Suprapubic skin (tissue), 4 donors: ENCODE measurements at regions not wholly inside any gene's neighbourhood (a gene's known extent, or its start where the extent isn't known, plus 50 kb on each side); places are given as distances from the start of the nearest gene placed in this dataset.

ENCODE experiments used
- DNase-seq, 2 donors: peaks; one replicate each; pipeline ENCODE4 v3.0.0-alpha.2; 2019; ENCODE audit warnings: low spot score in 2 of 2
- H3K27ac ChIP-seq: fragments of 200-600 bp; sonication (generic); one replicate; pipeline ENCODE4 v1.5.1; 2019
- H3K27me3 ChIP-seq: fragments of 200-600 bp; sonication (generic); one replicate; pipeline ENCODE4 v1.5.1; 2019
- H3K36me3 ChIP-seq: fragments of 200-600 bp; sonication (generic); one replicate; pipeline ENCODE4 v1.5.1; 2019
- H3K4me1 ChIP-seq: fragments of 200-600 bp; sonication (generic); one replicate; pipeline ENCODE4 v1.5.1; 2019
- H3K4me3 ChIP-seq: fragments of 200-600 bp; sonication (generic); one replicate; pipeline ENCODE4 v1.5.1; 2019; ENCODE audit warnings: mild to moderate bottlenecking
- H3K9me3 ChIP-seq: fragments of 200-600 bp; sonication (generic); one replicate; pipeline ENCODE4 v1.5.1; 2019
- CTCF ChIP-seq, 2 donors: fragments of 200-600 bp in 1 of 2; fragments of 450-650 bp in 1 of 2; sonication (generic) in 1 of 2; IDR thresholded peaks; one replicate each; pipeline ENCODE4 v1.5.1; 2016 to 2019; ENCODE audit warnings: antibody characterized with exemption in 2 of 2, mild to moderate bottlenecking in 1 of 2, moderate library complexity in 1 of 2
- EP300 ChIP-seq: sonication (generic); formaldehyde crosslinking; IDR thresholded peaks from one replicate; pipeline ENCODE4 v1.6.1; 2017; ENCODE audit warnings: antibody characterized with exemption
- POLR2A ChIP-seq, 2 donors: fragments of 450-650 bp; IDR thresholded peaks; one replicate each; pipeline ENCODE4 v1.6.1; 2017; ENCODE audit warnings: antibody characterized with exemption in 2 of 2, mild to moderate bottlenecking in 2 of 2, moderate library complexity in 2 of 2
- POLR2AphosphoS5 ChIP-seq, 3 donors: sonication (generic); formaldehyde crosslinking; IDR thresholded peaks; one replicate each; pipeline ENCODE4 v1.6.1; 2017; ENCODE audit warnings: antibody characterized with exemption in 3 of 3
- WGBS: methylation state at CpG from one replicate; pipeline ENCODE4 v1.1.5; 2018; 5-methylcytosine and 5-hydroxymethylcytosine counted together

DNA sequence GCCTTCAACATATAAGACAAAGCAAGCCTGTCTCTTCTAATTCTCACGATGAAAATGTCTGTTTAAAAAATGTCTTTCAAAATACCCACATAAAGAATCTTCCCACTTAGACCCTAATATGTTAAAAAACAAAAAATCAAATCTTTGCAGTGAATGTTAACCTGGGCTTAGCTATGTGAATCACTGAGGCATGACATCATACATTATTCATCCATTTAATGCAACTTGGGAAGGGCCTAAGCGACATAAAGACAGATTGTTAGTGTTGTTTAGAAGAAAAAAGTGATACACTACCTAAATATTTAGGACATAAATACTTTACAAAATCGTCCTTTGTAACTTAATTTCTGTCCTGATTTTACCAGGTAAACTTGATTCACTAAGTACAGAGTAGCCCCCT, 648.5 kb upstream of the NRP1 start:
- Histone ChIP-seq H3K27me3 (no peaks in the 10 kb centered on the region), H3K4me1 (no peaks in the 10 kb centered on the region), H3K4me3 (no peak overlapping the region), H3K9me3 (no peaks in the 10 kb centered on the region), H3K27ac (no peak overlapping the region), H3K36me3 (no peaks in the 10 kb centered on the region)
- DNase-seq = no peak
- WGBS = 78% methylated on average over 3 of the region's 3 CpGs
- TF ChIP-seq CTCF (IDR thresholded peaks at IDR 0.05) (no peak), POLR2A (IDR thresholded peaks at IDR 0.05) (no peak), POLR2AphosphoS5 (IDR thresholded peaks at IDR 0.05) (no peak), EP300 (no peak)

GRCh38 chr10:33981301-33981700, 646.8 kb upstream of the NRP1 start:
- no peak for DNase-seq
- Histone ChIP-seq H3K36me3 (no peaks in the 10 kb centered on the region), H3K4me1 (no peaks in the 10 kb centered on the region), H3K27ac (no peak overlapping the region), H3K27me3 (no peaks in the 10 kb centered on the region), H3K4me3 (no peak overlapping the region), H3K9me3 (no peaks in the 10 kb centered on the region)
- WGBS = 92% methylated on average over 5 of the region's 5 CpGs
- TF ChIP-seq POLR2AphosphoS5 (IDR thresholded peaks at IDR 0.05) (no peak), POLR2A (IDR thresholded peaks at IDR 0.05) (no peak), CTCF (IDR thresholded peaks at IDR 0.05) (no peak), EP300 (no peak)

GRCh38 chr10:33979195-33979594, 644.7 kb upstream of the NRP1 start:
- Histone ChIP-seq H3K4me3 (no peak overlapping the region), H3K9me3 (no peaks in the 10 kb centered on the region), H3K36me3 (no peaks in the 10 kb centered on the region), H3K27ac (no peak overlapping the region), H3K4me1 (no peaks in the 10 kb centered on the region), H3K27me3 (no peaks in the 10 kb centered on the region)
- WGBS = 90% methylated on average over 6 of the region's 6 CpGs
- TF ChIP-seq EP300 (no peak), POLR2A (IDR thresholded peaks at IDR 0.05) (no peak), POLR2AphosphoS5 (IDR thresholded peaks at IDR 0.05) (no peak), CTCF (IDR thresholded peaks at IDR 0.05) (no peak)
- no peak for DNase-seq

DNA sequence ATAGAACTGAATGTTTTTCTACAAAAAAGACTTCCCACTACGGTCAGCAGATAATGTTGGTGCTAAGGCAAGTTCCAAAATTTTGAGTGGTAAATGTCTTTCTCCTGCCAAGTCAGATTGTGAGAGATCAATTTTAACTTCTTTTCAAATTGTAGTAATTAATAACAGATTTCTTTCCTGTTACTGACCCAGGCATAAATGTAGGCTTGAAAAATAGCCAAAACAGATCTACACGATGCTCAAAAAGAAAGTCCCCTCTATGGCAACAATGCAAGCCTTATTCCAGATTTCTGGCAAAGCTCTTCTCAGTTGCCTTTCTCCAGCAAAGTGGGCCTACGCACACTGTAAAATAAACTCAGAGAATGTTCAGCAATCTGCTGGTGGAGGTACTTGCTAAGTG, 641.0 kb upstream of the NRP1 start:
- 65% methylated on average over 3 of the region's 3 CpGs for WGBS
- DNase-seq = no peak

DNA sequence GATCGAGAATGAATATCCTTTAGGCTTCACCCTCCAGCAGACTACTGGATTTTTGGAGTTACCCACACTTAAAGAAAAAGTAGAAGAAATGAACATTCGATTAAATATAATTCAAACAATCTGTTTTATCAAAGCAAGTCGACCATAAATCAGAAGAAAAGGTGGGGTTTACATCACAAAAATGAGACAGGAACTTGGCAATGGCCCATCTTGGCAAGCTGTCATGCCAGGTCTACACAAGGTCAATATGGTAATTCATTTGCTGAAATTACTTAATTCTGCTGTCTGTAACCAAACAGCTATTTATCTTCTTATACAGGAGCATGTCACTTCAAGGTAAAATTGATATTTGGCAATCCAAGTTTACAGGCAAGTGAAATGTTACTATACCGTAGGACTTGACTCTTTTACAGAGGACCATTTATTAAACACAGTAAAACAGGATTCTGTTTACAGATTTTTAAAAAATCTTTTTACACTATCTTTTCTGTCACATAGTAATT, 640.6 kb upstream of the NRP1 start:
- Histone ChIP-seq H3K4me3 (no peak overlapping the region), H3K27ac (no peak overlapping the region), H3K9me3 (no peaks in the 10 kb centered on the region), H3K4me1 (no peaks in the 10 kb centered on the region), H3K27me3 (no peaks in the 10 kb centered on the region), H3K36me3 (no peaks in the 10 kb centered on the region)
- no peak for DNase-seq
- TF ChIP-seq POLR2AphosphoS5 (IDR thresholded peaks at IDR 0.05) = no peak
- no peak for TF ChIP-seq EP300
- TF ChIP-seq CTCF (IDR thresholded peaks at IDR 0.05) = no peak
- TF ChIP-seq POLR2A (IDR thresholded peaks at IDR 0.05) = no peak
- WGBS = 46% methylated on average over 4 of the region's 4 CpGs

More for the DNA sequence above, 641.0 kb upstream of the NRP1 start:
- H3K36me3 ChIP-seq = no peaks in the 10 kb centered on the region
- H3K9me3 ChIP-seq = no peaks in the 10 kb centered on the region
- no peak overlapping the region for H3K4me3 ChIP-seq
- no peak overlapping the region for H3K27ac ChIP-seq
- H3K27me3 ChIP-seq = no peaks in the 10 kb centered on the region
- no peaks in the 10 kb centered on the region for H3K4me1 ChIP-seq
- TF ChIP-seq EP300 (no peak), CTCF (IDR thresholded peaks at IDR 0.05) (no peak), POLR2A (IDR thresholded peaks at IDR 0.05) (no peak), POLR2AphosphoS5 (IDR thresholded peaks at IDR 0.05) (no peak)
